Muscle layer of colon (tissue), 2 donors: ENCODE measurements at regions not wholly inside any gene's neighbourhood (a gene's known extent, or its start where the extent isn't known, plus 50 kb on each side); places are given as distances from the start of the nearest gene placed in this dataset.

Experiments used
- H3K27ac ChIP-seq: one replicate; pipeline ENCODE4 v1.7.0; 2013; ENCODE audit warnings: low read depth, mild to moderate bottlenecking, low read length, moderate library complexity
- H3K27me3 ChIP-seq, 2 donors: one replicate each; pipeline ENCODE4 v1.7.0; 2013; ENCODE audit warnings: low read length in 2 of 2, mild to moderate bottlenecking in 2 of 2; ENCODE audit not compliant: insufficient read depth in 2 of 2, control insufficient read depth in 1 of 2
- H3K36me3 ChIP-seq: one replicate; pipeline ENCODE4 v1.7.0; 2013; ENCODE audit warnings: mild to moderate bottlenecking, low read length; ENCODE audit not compliant: insufficient read depth
- H3K4me1 ChIP-seq: one replicate; pipeline ENCODE4 v1.7.0; 2013; ENCODE audit warnings: mild to moderate bottlenecking, low read length; ENCODE audit not compliant: insufficient read depth
- H3K4me3 ChIP-seq, 2 donors: one replicate each; pipeline ENCODE4 v1.7.0; 2013; ENCODE audit warnings: low read length in 2 of 2, low read depth in 1 of 2, mild to moderate bottlenecking in 1 of 2, moderate library complexity in 1 of 2
- H3K9ac ChIP-seq: one replicate; pipeline ENCODE4 v1.7.0; 2013; ENCODE audit warnings: low read length
- H3K9me3 ChIP-seq: one replicate; pipeline ENCODE4 v1.7.0; 2013; ENCODE audit warnings: mild to moderate bottlenecking, low read length
- donor health status: abdominal sarcoma.
- donor health status: Adenocarcinoma of cecum.

- H3K9ac ChIP-seq = no peak overlapping the region
- H3K27ac ChIP-seq = no peak overlapping the region
- H3K36me3 ChIP-seq = no peaks in the 10 kb centered on the region
- H3K4me1 ChIP-seq = no peaks in the 10 kb centered on the region
- H3K27me3 ChIP-seq = no peaks in the 10 kb centered on the region
- no peak overlapping the region for H3K4me3 ChIP-seq
- no peaks in the 10 kb centered on the region for H3K9me3 ChIP-seq
These were observed 62.6 kb upstream of the TBX20 start for GRCh38 chr7:35316549-35316948.

DNA sequence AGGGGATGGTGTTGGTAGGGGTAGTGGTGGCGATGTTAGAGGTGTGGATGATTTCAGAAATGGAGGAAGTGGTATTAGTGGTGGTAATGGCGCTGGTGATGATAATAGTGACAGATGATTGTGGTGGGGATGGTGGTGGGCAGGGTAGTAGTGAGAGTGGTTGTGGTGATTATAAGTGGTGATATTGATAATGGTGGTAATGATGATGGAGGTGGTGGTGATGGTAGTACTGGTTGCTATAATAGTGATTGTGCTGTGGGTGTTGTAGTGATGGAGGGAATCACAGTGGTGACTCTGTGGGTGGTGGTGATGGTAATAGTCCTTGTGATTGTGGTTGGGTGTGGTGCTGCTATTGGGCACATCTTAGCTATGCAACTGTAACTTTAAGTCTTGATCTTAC is 61.6 kb upstream of the TBX20 start:
- H3K36me3 ChIP-seq = no peaks in the 10 kb centered on the region
- H3K27ac ChIP-seq = no peak overlapping the region
- no peaks in the 10 kb centered on the region for H3K9me3 ChIP-seq
- H3K4me1 ChIP-seq = no peaks in the 10 kb centered on the region
- H3K27me3 ChIP-seq = no peaks in the 10 kb centered on the region
- H3K4me3 ChIP-seq = no peak overlapping the region
- no peak overlapping the region for H3K9ac ChIP-seq

DNA sequence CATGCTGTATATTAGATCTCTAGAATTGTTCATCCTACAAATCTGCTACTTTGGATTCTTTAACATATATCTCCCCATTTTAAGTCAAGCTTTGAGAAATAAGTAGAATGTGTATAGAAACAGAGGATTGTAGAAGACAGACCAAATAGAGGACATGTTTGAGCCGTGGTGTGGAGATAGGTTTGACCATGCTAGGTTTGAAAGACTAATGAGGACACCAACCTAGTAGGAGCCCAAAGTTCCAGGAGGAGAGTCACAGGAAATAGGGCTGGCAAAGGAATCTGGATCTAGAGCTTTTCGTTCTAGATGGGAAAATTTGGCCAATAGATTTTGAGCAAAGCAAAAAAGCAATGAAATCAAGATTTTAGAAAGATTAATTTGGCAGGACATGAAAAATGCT is 60.5 kb upstream of the TBX20 start:
- H3K4me1 ChIP-seq = no peaks in the 10 kb centered on the region
- H3K36me3 ChIP-seq = no peaks in the 10 kb centered on the region
- no peaks in the 10 kb centered on the region for H3K9me3 ChIP-seq
- no peak overlapping the region for H3K27ac ChIP-seq
- H3K9ac ChIP-seq = no peak overlapping the region
- no peak overlapping the region for H3K4me3 ChIP-seq
- H3K27me3 ChIP-seq = no peaks in the 10 kb centered on the region

DNA sequence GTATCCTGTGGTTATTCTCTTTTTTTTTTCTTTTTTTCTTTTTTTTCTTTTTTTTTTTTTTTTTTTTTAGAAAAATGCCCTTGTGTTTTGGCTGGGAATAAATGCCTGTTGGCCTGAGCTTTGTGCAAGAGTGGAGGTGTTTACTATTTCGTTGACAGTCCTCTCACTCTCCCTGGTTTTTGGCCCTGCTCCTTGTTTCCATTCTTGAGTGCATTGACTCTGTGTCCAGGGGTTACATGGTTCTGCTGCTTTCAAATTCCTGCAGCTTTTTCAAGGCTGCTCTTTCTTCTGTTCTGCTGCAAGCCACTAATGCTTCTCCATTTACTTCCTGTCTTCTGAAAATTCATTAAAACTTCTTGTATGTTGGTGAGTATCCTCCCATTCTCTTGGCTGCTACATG is 59.7 kb upstream of the TBX20 start:
- H3K36me3 ChIP-seq = no peaks in the 10 kb centered on the region
- no peak overlapping the region for H3K27ac ChIP-seq
- no peaks in the 10 kb centered on the region for H3K27me3 ChIP-seq
- no peak overlapping the region for H3K9ac ChIP-seq
- no peaks in the 10 kb centered on the region for H3K4me1 ChIP-seq
- no peaks in the 10 kb centered on the region for H3K9me3 ChIP-seq
- no peak overlapping the region for H3K4me3 ChIP-seq
